GM18951 (cell line): ENCODE measurements at regions not wholly inside any gene's neighbourhood (a gene's known extent, or its start where the extent isn't known, plus 50 kb on each side); places are given as distances from the start of the nearest gene placed in this dataset.

Source experiments
- POLR2A ChIP-seq: IDR thresholded peaks from 4 replicates; pipeline ENCODE4 v1.6.1; 2011; ENCODE audit warnings: mild to moderate bottlenecking; ENCODE audit not compliant: insufficient read length, insufficient read depth; ENCODE audit errors: extremely low read depth
- in situ Hi-C: fragments of 300-500 bp; cut with MboI; formaldehyde crosslinking; loops from one replicate; pipeline ENCODE4 v1.12.0; 2022; ENCODE audit warnings: low sequenced_read_pairs, mixed read lengths, inconsistent platforms; ENCODE audit not compliant: unreplicated experiment

DNA sequence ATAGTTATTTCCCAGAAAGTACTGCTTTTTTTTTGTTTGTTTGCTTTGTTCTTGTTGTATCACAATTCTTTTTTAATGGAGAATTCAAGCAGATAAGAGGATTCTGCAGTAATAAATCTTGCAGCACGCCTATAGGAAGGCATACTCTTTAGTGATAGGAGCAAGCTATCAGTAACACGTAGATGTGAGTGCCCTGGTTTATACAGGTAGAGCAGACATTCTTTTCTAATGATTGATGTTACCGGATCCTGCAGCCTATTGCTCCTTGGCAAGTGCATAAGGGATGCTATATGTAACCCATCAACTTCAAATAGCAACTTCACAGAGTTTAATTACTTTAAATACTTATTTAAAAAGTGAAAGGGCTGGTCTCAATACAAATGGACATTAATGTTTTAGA is 834.2 kb upstream of the GCFC2 start:
- TF ChIP-seq POLR2A: no peak
- in situ Hi-C loops: no loop called here

DNA sequence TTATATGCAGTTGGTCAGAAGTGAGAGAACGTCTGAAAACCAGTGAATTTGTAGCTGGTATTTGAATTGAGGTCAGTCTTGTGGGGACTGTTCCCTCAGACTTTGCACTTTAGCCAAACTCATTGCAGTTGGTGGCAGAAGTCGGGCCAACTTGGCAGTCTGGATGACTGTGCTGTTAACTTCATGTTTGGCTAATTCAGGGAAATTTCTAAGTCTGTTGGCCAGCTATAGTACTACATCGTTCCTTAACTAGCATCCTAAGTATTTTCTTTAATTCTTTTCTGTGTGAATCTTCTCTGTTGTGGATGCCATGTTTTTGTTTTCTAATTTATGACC is 806.8 kb upstream of the GCFC2 start:
- no peak for TF ChIP-seq POLR2A
- in situ Hi-C loops: no loop called here

DNA sequence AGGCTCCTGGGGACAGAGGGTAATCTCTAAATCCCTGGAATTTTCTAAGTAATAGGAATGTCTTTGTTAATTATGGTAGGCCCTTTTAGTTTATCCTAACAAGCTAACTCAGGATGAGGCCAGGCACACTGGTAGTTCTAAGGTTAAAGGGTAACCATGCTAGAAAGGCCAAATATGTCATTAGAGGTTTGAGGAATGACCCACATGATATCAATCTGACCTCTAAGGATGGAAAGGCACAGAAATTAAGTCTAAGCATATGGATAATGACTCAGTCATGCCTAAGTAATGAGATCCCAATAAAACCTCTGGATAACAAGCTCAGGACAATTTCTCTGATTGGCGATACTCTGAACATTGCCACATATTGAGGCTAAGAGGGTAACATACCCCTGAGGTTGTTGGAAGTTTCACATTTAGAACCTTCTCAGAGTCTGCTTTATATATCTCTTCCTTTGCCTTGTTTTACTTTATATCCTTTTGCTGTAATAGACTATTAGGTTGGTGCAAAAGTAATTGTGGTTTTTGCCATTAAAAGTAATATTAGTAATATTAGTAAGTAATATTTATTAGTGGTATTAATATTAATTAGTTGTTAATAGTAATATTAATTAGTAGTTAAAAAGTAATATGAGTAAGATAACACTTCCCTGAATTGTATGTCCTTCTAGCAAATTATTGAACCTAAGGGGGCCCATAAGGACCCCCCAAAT is 806.3 kb upstream of the GCFC2 start:
- in situ Hi-C loops: no loop called here
- TF ChIP-seq POLR2A: no peak

DNA sequence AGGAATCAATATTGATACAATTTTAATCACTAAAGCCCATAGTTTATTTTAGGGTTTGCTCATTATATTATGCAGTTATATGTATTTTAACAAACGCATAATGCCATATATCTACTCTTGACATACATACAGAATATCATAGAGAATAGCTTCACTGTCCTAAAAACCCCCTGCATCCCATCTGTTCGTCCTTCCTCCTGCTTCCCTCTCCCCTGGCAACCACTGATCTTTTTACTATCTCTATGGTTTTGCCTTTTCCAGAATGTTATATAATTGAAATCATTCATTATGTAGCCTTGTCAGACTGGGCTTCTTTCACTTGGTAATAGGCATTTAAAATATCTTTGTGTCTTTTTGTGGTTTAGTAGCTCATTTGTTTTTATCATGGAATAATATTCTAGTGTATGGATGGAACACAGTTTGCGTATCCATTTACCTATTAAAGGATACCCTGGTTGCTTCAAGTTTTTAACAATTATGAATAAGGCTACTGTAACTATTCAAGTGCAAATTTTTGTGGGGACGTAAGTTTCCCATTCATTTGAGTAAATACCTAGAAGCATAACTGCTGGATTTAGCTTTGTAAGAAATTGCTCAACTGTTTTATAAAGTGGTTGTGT is 801.6 kb upstream of the GCFC2 start:
- no peak for TF ChIP-seq POLR2A
- in situ Hi-C loops: no loop called here

DNA sequence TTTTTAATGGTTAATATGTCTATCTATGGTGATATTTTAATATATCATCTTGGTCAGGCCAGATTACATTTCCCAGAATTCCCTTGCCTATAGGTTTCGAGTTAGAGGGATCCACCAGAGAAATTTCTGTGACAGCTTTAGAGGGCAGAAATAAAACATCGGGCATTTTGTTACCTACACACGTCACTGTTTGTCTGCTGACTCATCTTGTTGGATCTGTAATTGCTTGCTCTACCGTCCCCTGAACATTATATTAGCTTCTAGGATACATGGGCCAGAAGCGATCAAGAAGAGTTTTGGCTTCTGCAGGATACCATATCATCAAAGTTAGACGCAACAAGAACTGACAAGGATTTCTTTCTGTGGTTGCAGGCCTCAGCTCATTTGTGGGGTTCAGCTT is 795.8 kb upstream of the GCFC2 start:
- in situ Hi-C loops: no loop called here
- no peak for TF ChIP-seq POLR2A

DNA sequence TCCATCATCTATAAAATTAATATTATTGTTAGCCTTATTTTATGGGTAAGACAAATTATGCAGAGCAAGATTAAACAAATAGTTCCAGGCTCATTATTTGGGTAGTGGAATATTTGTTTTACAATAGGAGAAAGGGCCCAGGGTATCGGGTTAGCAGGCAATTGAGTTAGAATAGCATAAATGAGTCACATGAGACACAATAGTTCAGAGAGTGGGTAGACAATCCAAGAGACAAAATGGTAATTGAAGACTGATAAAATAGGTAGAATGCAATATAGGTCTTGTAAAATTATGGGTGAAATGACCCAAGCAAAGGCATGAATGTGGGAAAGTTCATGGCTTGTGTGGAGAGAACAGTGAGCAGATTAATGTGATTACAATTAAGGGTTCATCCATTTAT is 790.9 kb upstream of the GCFC2 start:
- TF ChIP-seq POLR2A: no peak
- in situ Hi-C loops: no loop called here

DNA sequence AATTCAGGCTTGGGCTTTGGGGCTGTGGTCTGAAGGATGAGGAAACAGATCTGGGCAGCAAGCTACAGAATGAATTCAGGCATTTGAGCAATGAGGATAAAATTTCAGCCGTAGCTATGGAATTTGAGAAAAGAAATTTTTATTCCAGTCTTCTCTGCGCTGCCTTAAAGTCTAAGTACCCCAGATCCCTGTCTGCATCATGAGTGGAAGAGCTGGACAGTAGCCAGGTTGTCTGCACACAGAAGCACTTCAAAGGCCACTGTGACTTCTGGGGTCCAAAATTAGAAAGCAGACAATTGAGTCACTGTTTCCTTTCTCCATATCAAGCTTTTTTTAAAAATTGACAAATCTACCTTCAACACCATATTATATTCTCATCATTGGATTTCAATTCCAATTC is 787.6 kb upstream of the GCFC2 start:
- no peak for TF ChIP-seq POLR2A
- in situ Hi-C loops: no loop called here

DNA sequence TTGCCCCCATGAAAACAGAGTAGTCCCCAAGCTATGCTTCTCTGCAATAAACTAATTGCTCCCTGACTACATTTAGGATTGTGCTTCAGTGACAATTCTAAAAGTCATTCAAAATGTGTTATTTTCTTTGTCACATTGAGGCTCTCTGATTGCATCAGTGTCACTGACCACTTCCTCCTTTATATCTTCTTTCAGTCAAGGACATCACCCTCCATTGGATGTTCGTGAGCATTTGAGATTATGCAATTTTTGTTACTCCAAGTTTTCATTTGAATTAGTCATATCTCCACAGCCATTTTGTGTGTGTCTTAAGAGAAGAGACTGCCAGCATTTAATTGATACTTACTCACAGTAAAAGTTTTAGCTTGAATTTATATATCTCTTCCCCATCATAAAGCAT is 780.8 kb upstream of the GCFC2 start:
- TF ChIP-seq POLR2A: no peak

DNA sequence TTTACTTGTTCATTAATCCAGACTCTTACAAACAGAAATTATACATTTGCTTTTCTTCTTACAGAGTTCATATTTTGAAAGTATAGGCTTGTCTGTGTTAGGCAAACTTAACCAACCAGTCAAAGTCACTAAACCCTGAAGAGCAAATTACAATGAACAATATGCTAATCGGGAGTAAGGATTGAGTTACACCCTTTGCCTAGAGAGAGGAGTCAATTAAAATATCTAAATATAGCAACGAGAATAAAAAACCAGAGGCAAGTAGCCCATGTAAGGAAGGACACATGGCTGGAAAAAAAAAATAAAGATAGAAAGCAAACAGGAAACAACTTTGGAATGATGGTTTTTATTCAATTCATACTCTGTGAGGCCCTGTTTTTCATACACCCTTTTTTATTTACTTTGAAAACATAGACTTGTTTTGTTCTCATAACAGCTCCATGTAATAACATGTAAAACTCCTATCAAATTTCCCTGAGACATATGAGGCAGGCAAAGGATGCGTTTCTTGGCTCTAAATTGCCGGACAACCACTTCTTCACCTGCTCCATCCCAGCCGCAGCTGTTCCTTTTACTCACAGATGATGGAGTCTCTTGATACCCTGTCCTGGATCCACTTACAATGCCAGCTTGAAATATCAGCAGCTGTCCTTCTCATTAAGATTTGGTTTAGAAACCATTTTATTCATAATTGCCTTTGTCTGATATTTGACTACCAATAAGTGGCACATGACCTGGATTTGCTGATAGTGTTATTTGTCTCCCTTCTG is 767.7 kb upstream of the GCFC2 start:
- TF ChIP-seq POLR2A: no peak
- in situ Hi-C loops: no loop called here

More for the DNA sequence above, 780.8 kb upstream of the GCFC2 start:
- in situ Hi-C loops: no loop called here

DNA sequence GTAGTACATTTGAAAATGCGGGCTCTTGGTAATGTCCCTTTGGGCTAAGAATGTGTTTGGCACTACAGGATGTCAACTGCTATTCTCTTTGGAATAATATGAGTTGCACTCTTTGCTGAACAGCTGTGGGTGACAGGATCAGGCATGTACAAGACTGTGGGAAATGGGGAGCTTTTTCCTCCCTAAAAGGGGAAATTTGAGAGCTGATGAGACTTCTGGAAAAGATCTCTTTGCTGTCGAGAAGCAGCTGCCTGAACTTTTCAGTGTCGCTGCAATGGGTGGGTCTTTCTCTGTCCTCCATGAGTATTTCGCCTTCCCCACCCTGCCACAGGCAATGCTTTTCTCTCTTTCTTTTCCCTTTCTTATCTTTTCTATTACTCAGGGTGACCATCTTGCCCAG is 762.2 kb upstream of the GCFC2 start:
- no peak for TF ChIP-seq POLR2A

DNA sequence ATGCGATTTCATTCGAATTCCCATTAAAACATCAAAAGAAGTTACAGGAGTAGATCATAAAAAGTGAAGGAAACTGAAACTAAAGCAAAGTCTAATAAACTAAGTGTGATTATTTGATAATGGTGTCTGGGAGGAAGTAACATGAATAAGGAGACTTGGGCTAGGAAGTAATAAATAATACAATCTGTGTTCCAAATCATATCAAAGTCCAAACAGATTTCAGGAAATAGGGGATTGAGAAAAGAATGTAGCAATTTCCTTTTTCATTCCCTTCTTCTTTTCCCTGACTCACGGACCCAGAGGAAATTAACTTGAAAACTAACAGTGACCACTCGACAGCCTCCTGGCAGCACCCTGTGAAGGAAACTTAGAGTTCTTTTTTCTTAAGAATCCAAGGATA is 758.4 kb upstream of the GCFC2 start:
- no peak for TF ChIP-seq POLR2A
- in situ Hi-C loops: no loop called here

More for the DNA sequence above, 762.2 kb upstream of the GCFC2 start:
- in situ Hi-C loops: no loop called here

DNA sequence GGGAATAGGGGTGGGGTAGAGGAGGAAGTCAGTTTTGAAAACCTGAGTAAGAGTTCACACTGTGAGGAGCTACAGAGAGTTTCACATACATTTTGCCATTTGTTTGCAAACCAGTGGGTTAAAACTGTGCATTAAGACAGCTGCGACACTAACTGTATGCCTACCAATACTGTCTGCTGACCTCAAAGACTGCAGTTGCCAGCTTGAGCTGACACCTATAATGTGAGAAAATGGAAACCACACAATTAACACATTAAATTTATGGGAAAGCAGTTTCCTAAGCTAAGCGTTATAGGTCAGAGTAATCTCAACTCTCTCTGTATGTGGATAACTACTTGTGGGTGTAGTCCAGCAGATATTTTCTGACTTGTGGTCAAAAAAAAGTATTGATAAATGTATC is 756.6 kb upstream of the GCFC2 start:
- TF ChIP-seq POLR2A: no peak
- in situ Hi-C loops: no loop called here

DNA sequence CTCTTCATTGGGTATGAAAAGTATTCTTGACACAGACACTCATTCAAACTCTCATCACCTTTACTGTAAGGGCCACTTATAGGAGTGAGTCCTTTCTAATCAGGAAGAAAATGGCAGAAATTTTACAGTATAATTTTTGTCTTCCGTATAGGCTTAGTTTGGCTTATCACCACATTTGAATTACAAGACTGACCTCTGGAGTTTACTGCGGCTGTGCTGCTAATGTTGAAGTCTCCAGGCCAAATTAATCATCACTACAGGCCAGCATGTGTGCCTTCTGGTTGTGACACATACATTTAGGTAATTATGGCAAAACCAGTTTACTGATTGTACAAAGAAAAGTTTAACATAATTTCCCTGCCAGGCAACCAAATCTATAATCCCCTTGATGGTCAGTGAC is 753.6 kb upstream of the GCFC2 start:
- TF ChIP-seq POLR2A: no peak
- in situ Hi-C loops: no loop called here

DNA sequence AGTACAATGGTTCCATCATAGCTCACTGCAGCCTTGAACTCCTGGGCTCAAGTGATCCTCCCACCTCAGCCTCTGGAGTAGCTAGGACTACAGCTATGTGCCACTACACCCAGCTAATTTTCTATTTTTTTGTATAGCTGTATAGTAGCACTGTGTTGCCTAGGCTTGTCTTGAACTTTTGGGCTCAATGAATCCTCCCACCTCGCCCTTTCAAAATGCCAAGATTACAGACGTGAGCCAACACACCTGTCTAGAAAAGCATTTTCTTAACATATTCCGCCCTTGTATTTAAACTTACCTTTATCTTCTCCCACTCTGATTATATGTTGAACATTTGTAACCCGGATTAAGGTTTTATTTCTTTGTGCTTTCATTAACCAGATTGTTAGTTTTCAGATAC is 750.7 kb upstream of the GCFC2 start:
- in situ Hi-C loops: no loop called here
- TF ChIP-seq POLR2A: no peak
